GM19328 (cell line): ENCODE measurements at regions not wholly inside any gene's neighbourhood (a gene's known extent, or its start where the extent isn't known, plus 50 kb on each side); places are given as distances from the start of the nearest gene placed in this dataset.
"Not testable (repeated sequence)": the region's sequence is repeated elsewhere in the genome, so short reads cannot be mapped to it uniquely, and the experiment has no call there.

Experiments used
- ATAC-seq: cut with Tn5 transposase; IDR thresholded peaks from one replicate; pipeline ENCODE4 v1.9.1; 2021; ENCODE audit warnings: mild to moderate bottlenecking, moderate library complexity; ENCODE audit not compliant: unreplicated experiment

GRCh38 chr18:73563901-73564472 lies 583.6 kb downstream of the FBXO15 start:
- no peak for ATAC-seq

GRCh38 chr18:73563345-73563744 lies 584.3 kb downstream of the FBXO15 start:
- ATAC-seq = no peak

- ATAC-seq = no peak
Observed at GRCh38 chr18:73556904-73557303, 590.7 kb downstream of the FBXO15 start.

GRCh38 chr18:73552171-73552570 lies 595.5 kb downstream of the FBXO15 start:
- no peak for ATAC-seq

- no peak for ATAC-seq
Observed at GRCh38 chr18:73551211-73551610, 596.4 kb downstream of the FBXO15 start.

- ATAC-seq = no peak
Observed at GRCh38 chr18:73549236-73549635, 598.4 kb downstream of the FBXO15 start.

GRCh38 chr18:73545472-73545871 lies 602.2 kb downstream of the FBXO15 start:
- no peak for ATAC-seq

- ATAC-seq = no peak
Observed at GRCh38 chr18:73544617-73545016, 603.0 kb downstream of the FBXO15 start.

- ATAC-seq = no peak
Observed at GRCh38 chr18:73544032-73544431, 603.6 kb downstream of the FBXO15 start.

GRCh38 chr18:73535990-73536389 lies 611.6 kb downstream of the FBXO15 start:
- no peak for ATAC-seq

GRCh38 chr18:73535189-73535588 lies 612.4 kb downstream of the FBXO15 start:
- no peak for ATAC-seq

- ATAC-seq = no peak
Observed at GRCh38 chr18:73531601-73532000, 616.0 kb downstream of the FBXO15 start.

- no peak for ATAC-seq
Observed at GRCh38 chr18:73528066-73528465, 619.6 kb downstream of the FBXO15 start.

- no peak for ATAC-seq
Observed at GRCh38 chr18:73520229-73520628, 627.4 kb downstream of the FBXO15 start.

GRCh38 chr18:73516056-73516455 lies 631.6 kb downstream of the FBXO15 start:
- ATAC-seq = not testable (repeated sequence)

GRCh38 chr18:73514449-73514848 lies 633.2 kb downstream of the FBXO15 start:
- no peak for ATAC-seq

GRCh38 chr18:73511771-73512503 lies 635.7 kb downstream of the FBXO15 start:
- no peak for ATAC-seq

- no peak for ATAC-seq
Observed at GRCh38 chr18:73509460-73509859, 638.2 kb downstream of the FBXO15 start.

GRCh38 chr18:73503326-73503725 lies 635.5 kb upstream of the NETO1 start:
- ATAC-seq = no peak

- ATAC-seq = no peak
Observed at GRCh38 chr18:73487966-73488365, 620.2 kb upstream of the NETO1 start.

GRCh38 chr18:73485166-73485565 lies 617.4 kb upstream of the NETO1 start:
- no peak for ATAC-seq

GRCh38 chr18:73482901-73483300 lies 615.1 kb upstream of the NETO1 start:
- ATAC-seq = no peak

- no peak for ATAC-seq
Observed at GRCh38 chr18:73479477-73479876, 611.7 kb upstream of the NETO1 start.
